CD4-positive, alpha-beta T cell treated with Interleukin-12 subunit alpha and Interleukin-12 subunit beta, for 1 hour (primary cell): ENCODE measurements at regions not wholly inside any gene's neighbourhood (a gene's known extent, or its start where the extent isn't known, plus 50 kb on each side); places are given as distances from the start of the nearest gene placed in this dataset.
"Not testable (repeated sequence)": the region's sequence is repeated elsewhere in the genome, so short reads cannot be mapped to it uniquely, and the experiment has no call there.

Experiments
- DNase-seq: peaks from one replicate; pipeline ENCODE4 v3.0.0-alpha.2; 2020

GRCh38 chr4:178196751-178197374 lies 754.6 kb upstream of the AGA start:
- DNase-seq, result no peak

GRCh38 chr4:178198691-178199090 lies 756.5 kb upstream of the AGA start:
- no peak for DNase-seq

GRCh38 chr4:178202422-178202821 lies 760.2 kb upstream of the AGA start:
- DNase-seq, result no peak

- DNase-seq, result no peak
Measured at GRCh38 chr4:178205826-178206225, 763.6 kb upstream of the AGA start.

GRCh38 chr4:178215309-178215708 lies 773.1 kb upstream of the AGA start:
- DNase-seq, result no peak

GRCh38 chr4:178215763-178216162 lies 773.5 kb upstream of the AGA start:
- DNase-seq, result no peak

GRCh38 chr4:178226421-178226820 lies 784.2 kb upstream of the AGA start:
- DNase-seq, result not testable (repeated sequence)

- DNase-seq, result no peak
Measured at GRCh38 chr4:178233906-178234305, 791.7 kb upstream of the AGA start.

- DNase-seq, result no peak
Measured at GRCh38 chr4:178240891-178241290, 798.7 kb upstream of the AGA start.

GRCh38 chr4:178241601-178242118 lies 799.4 kb upstream of the AGA start:
- DNase-seq, result no peak

GRCh38 chr4:178242655-178243054 lies 800.4 kb upstream of the AGA start:
- DNase-seq, result no peak

GRCh38 chr4:178244785-178245184 lies 802.5 kb upstream of the AGA start:
- DNase-seq, result no peak

GRCh38 chr4:178255172-178255571 lies 812.9 kb upstream of the AGA start:
- DNase-seq, result no peak

- no peak for DNase-seq
Measured at GRCh38 chr4:178258603-178259002, 816.4 kb upstream of the AGA start.

- DNase-seq, result no peak
Measured at GRCh38 chr4:178259566-178259965, 817.3 kb upstream of the AGA start.

GRCh38 chr4:178264001-178264400 lies 821.8 kb upstream of the AGA start:
- DNase-seq, result no peak

GRCh38 chr4:178271386-178271785 lies 829.1 kb upstream of the AGA start:
- no peak for DNase-seq

GRCh38 chr4:178273168-178273567 lies 830.9 kb upstream of the AGA start:
- no peak for DNase-seq

GRCh38 chr4:178275671-178276360 lies 833.6 kb upstream of the AGA start:
- DNase-seq, result no peak

GRCh38 chr4:178280362-178280761 lies 838.1 kb upstream of the AGA start:
- no peak for DNase-seq

GRCh38 chr4:178288462-178288861 lies 846.2 kb upstream of the AGA start:
- no peak for DNase-seq

- no peak for DNase-seq
Measured at GRCh38 chr4:178293601-178294000, 851.4 kb upstream of the AGA start.

GRCh38 chr4:178296669-178297068 lies 854.4 kb upstream of the AGA start:
- no peak for DNase-seq

- DNase-seq, result no peak
Measured at GRCh38 chr4:178306565-178306964, 864.3 kb upstream of the AGA start.

GRCh38 chr4:178309890-178310289 lies 867.7 kb upstream of the AGA start:
- no peak for DNase-seq
